ENCODE measurements at regions not wholly inside any gene's neighbourhood (a gene's known extent, or its start where the extent isn't known, plus 50 kb on each side); places are given as distances from the start of the nearest gene placed in this dataset.

GRCh38 chr10:3911241-3911640 lies 126.2 kb upstream of the KLF6 start:
- Histone ChIP-seq H3K27ac (replicated peaks) (peak overlapping the region; percentile 93), H3K4me1 (peaks cover 24% of the 10 kb centered on the region), H3K9me3 (replicated peaks) (peaks cover 3% of the 10 kb centered on the region), H3K27me3 (ENCODE audit: low read depth) (no peaks in the 10 kb centered on the region), H3K36me3 (no peaks in the 10 kb centered on the region), H3K4me3 (peak overlapping the region; percentile 65)
- DNase-seq: no peak
- intact Hi-C loops (cut with micrococcal nuclease): no loop called here
- TF ChIP-seq, protein P1, sequence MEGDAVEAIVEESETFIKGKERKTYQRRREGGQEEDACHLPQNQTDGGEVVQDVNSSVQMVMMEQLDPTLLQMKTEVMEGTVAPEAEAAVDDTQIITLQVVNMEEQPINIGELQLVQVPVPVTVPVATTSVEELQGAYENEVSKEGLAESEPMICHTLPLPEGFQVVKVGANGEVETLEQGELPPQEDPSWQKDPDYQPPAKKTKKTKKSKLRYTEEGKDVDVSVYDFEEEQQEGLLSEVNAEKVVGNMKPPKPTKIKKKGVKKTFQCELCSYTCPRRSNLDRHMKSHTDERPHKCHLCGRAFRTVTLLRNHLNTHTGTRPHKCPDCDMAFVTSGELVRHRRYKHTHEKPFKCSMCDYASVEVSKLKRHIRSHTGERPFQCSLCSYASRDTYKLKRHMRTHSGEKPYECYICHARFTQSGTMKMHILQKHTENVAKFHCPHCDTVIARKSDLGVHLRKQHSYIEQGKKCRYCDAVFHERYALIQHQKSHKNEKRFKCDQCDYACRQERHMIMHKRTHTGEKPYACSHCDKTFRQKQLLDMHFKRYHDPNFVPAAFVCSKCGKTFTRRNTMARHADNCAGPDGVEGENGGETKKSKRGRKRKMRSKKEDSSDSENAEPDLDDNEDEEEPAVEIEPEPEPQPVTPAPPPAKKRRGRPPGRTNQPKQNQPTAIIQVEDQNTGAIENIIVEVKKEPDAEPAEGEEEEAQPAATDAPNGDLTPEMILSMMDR (IDR thresholded peaks at IDR 0.05; ENCODE audit: borderline replicate concordance): no peak

- Histone ChIP-seq H3K4me3 (no peak overlapping the region), H3K27me3 (ENCODE audit: low read depth) (no peaks in the 10 kb centered on the region), H3K27ac (replicated peaks) (peak overlapping the region; percentile 7), H3K9me3 (replicated peaks) (peaks cover 12% of the 10 kb centered on the region), H3K36me3 (no peaks in the 10 kb centered on the region), H3K4me1 (peaks cover 18% of the 10 kb centered on the region)
- TF ChIP-seq, protein P1 (IDR thresholded peaks at IDR 0.05; ENCODE audit: borderline replicate concordance): no peak
- no peak for DNase-seq
- intact Hi-C loops (cut with micrococcal nuclease): no loop called here
Observed at GRCh38 chr10:3909339-3909738, 124.3 kb upstream of the KLF6 start.

DNA sequence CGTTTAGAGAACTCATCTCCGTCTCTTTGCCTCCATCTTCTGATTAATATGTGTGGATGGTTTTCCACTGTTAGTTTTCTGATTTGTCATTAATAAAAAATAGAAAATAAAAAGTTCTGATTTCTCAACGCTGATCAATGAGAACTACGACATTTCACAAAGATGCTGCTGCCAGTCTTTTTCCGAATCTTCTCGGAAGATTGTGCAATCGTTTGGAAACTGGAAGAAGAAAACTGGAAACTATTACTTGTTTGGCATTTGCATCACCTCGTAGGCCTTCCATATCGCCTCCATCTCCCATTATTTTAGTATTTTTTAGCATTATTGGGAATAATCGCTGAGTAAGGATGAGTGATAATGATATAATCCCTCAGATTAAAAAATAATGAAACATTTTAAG lies 123.2 kb upstream of the KLF6 start:
- Histone ChIP-seq H3K27me3 (ENCODE audit: low read depth) (no peaks in the 10 kb centered on the region), H3K4me1 (peaks cover 14% of the 10 kb centered on the region), H3K27ac (replicated peaks) (no peak overlapping the region), H3K36me3 (no peaks in the 10 kb centered on the region), H3K9me3 (replicated peaks) (peaks cover 12% of the 10 kb centered on the region), H3K4me3 (no peak overlapping the region)
- intact Hi-C loops (cut with micrococcal nuclease): no loop called here
- DNase-seq: no peak
- TF ChIP-seq, protein P1 (IDR thresholded peaks at IDR 0.05; ENCODE audit: borderline replicate concordance): no peak

- TF ChIP-seq, protein P1 (IDR thresholded peaks at IDR 0.05; ENCODE audit: borderline replicate concordance): no peak
- H3K9me3 ChIP-seq (replicated peaks): peaks cover 12% of the 10 kb centered on the region
- H3K36me3 ChIP-seq: no peaks in the 10 kb centered on the region
- DNase-seq: peak; percentile 62
- H3K4me1 ChIP-seq: peaks cover 21% of the 10 kb centered on the region
- intact Hi-C loops (cut with micrococcal nuclease): no loop called here
- H3K4me3 ChIP-seq: no peak overlapping the region
- H3K27me3 ChIP-seq (ENCODE audit: low read depth): no peaks in the 10 kb centered on the region
- H3K27ac ChIP-seq (replicated peaks): no peak overlapping the region
Observed at GRCh38 chr10:3907514-3907913, 122.5 kb upstream of the KLF6 start.

DNA sequence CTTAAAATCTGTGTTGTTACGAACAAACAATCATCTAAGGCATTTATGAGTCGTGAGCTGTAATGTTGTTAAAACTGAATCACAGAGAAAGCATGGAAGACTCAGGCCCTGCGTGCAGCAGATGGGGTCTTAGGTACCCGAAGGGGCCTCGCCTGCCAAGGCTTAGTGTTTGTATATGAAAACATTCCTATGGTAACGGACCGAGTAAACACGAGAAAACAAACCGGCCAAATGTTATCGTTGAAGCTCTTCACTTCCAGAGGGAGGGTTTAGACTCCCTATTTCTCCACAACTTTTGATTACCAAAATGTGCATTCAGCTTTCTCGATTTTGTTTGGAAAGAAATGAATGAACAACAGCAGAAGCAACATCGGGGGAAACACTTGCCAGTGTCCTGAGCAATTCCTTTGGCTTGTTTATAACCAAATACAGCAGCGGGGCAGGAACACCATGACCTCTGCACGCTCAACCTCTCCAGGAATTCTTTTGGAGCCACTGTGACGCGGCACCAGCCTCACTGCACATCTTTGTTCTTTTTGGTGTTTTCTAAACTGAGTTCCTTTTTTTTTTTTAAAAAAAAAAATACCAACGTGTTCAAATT lies 121.6 kb upstream of the KLF6 start:
- H3K4me3 ChIP-seq: no peak overlapping the region
- no peak for DNase-seq
- intact Hi-C loops (cut with micrococcal nuclease): no loop called here

More for the DNA sequence above, 121.6 kb upstream of the KLF6 start:
- no peak overlapping the region for H3K27ac ChIP-seq (replicated peaks)
- H3K9me3 ChIP-seq (replicated peaks): peaks cover 12% of the 10 kb centered on the region
- H3K4me1 ChIP-seq: peaks cover 26% of the 10 kb centered on the region
- H3K27me3 ChIP-seq (ENCODE audit: low read depth): no peaks in the 10 kb centered on the region
- H3K36me3 ChIP-seq: no peaks in the 10 kb centered on the region
- TF ChIP-seq, protein P1 (IDR thresholded peaks at IDR 0.05; ENCODE audit: borderline replicate concordance): no peak

All from left ventricle myocardium inferior (tissue), 1 donor.